Transverse colon (tissue), 4 donors: ENCODE measurements at regions not wholly inside any gene's neighbourhood (a gene's known extent, or its start where the extent isn't known, plus 50 kb on each side); places are given as distances from the start of the nearest gene placed in this dataset.

Source experiments
- DNase-seq: peaks from one replicate; pipeline ENCODE4 v3.0.0-alpha.2; 2019
- H3K27ac ChIP-seq, 4 donors: fragments of 200-600 bp; sonication (generic); 2 replicates each; pipeline ENCODE4 v1.5.1; 2016 to 2018; ENCODE audit warnings: inconsistent platforms in 4 of 4
- H3K27me3 ChIP-seq: fragments of 200-600 bp; sonication (generic); 2 replicates; pipeline ENCODE4 v1.5.1; 2017; ENCODE audit warnings: inconsistent platforms
- H3K36me3 ChIP-seq, 4 donors: fragments of 200-600 bp; sonication (generic); 2 replicates each; pipeline ENCODE4 v1.5.1; 2017 to 2019; ENCODE audit warnings: inconsistent platforms in 4 of 4
- H3K4me1 ChIP-seq, 4 donors: fragments of 200-600 bp; sonication (generic); 2 replicates each; pipeline ENCODE4 v1.5.1; 2017 to 2020; ENCODE audit warnings: inconsistent platforms in 4 of 4
- H3K4me3 ChIP-seq, 4 donors: fragments of 200-600 bp; sonication (generic); 1 replicate in 1 of 4; 2 replicates in 3 of 4; pipeline versions ENCODE4 v1.5.1 to v1.6.1; 2017 to 2019; ENCODE audit warnings: inconsistent platforms in 4 of 4
- H3K9me3 ChIP-seq, 2 donors: fragments of 200-600 bp; sonication (generic); 2 replicates each; pipeline ENCODE4 v1.5.1; 2017 to 2019; ENCODE audit warnings: inconsistent platforms in 2 of 2
- EP300 ChIP-seq: sonication (generic); formaldehyde crosslinking; IDR thresholded peaks from one replicate; pipeline ENCODE4 v1.6.1; 2017; ENCODE audit warnings: antibody characterized with exemption, low read depth
- POLR2A ChIP-seq: fragments of 450-650 bp; IDR thresholded peaks from one replicate; pipeline ENCODE4 v1.6.1; 2016; ENCODE audit warnings: antibody characterized with exemption, mild to moderate bottlenecking, moderate library complexity
- POLR2AphosphoS5 ChIP-seq, 3 donors: sonication (generic); formaldehyde crosslinking; IDR thresholded peaks; one replicate each; pipeline ENCODE4 v1.6.1; 2016; ENCODE audit warnings: antibody characterized with exemption in 3 of 3
- WGBS, 2 donors: methylation state at CpG; one replicate each; pipeline ENCODE4 v1.1.5; 2018; ENCODE audit warnings: low coverage in 1 of 2; 5-methylcytosine and 5-hydroxymethylcytosine counted together
- in situ Hi-C, 4 donors: fragments of 200-750 bp; cut with MboI; loops; one replicate each; pipeline versions ENCODE4 v1.15.0 to v1.15.1; 2017; ENCODE audit warnings: low sequenced_read_pairs in 3 of 4, low pct_ligation_motif_present in 1 of 4, low pct_unique_long_range_greater_than_20kb in 1 of 4
- intact Hi-C: fragments of 100-400 bp; cut with DNase I; formaldehyde crosslinking; loops from one replicate; pipeline ENCODE4 v1.15.1; 2023; ENCODE audit warnings: low total_unique reads
- TF ChIP-seq, protein P1 (sequence below), 5 experiments: fragments of 200-600 bp in 3 of 5; fragments of 450-650 bp in 2 of 5; sonication (generic) in 3 of 5; IDR thresholded peaks; 1 replicate in 2 of 5; 2 replicates in 3 of 5; pipeline ENCODE4 v1.5.1; 2016 to 2017; ENCODE audit warnings: antibody characterized with exemption in 5 of 5, inconsistent platforms in 3 of 5, mild to moderate bottlenecking in 2 of 5, moderate library complexity in 1 of 5

DNA sequence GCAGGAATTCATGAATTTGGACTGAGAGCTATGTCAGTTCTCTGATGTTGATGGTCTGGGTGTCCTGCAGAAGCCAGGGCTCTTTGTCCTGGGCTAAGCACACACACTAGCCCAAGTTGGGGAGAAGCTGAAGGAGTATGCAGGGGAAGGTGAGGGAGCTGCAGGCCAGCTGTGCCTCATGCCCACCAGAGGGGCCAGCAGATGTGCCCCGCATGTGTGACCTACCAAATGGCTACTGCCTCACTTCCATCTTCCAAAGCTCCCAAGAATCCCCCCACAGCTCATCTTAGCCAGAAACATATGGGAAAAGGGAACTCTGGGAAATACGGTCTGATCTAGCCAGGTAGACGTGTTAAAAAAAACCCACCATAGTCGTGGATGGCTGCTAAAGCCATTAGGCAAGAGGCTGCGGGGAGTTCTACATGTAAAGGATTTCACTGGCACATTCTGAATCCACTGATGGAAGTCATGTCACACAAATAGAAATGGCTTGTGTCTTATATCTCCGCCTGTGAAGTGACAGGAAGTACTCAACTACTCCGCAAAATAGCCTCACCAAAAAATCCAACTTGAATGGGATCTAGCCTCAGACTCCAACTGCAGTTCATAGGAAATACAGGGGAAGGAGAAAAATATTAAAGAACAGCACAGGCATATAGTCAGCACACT lies 96.3 kb upstream of the CLMP start:
- Histone ChIP-seq H3K9me3 (no peaks in the 10 kb centered on the region), H3K4me3 (no peak overlapping the region), H3K4me1 (no peaks in the 10 kb centered on the region), H3K27me3 (no peaks in the 10 kb centered on the region), H3K27ac (no peak overlapping the region), H3K36me3 (no peaks in the 10 kb centered on the region)
- TF ChIP-seq, protein P1, sequence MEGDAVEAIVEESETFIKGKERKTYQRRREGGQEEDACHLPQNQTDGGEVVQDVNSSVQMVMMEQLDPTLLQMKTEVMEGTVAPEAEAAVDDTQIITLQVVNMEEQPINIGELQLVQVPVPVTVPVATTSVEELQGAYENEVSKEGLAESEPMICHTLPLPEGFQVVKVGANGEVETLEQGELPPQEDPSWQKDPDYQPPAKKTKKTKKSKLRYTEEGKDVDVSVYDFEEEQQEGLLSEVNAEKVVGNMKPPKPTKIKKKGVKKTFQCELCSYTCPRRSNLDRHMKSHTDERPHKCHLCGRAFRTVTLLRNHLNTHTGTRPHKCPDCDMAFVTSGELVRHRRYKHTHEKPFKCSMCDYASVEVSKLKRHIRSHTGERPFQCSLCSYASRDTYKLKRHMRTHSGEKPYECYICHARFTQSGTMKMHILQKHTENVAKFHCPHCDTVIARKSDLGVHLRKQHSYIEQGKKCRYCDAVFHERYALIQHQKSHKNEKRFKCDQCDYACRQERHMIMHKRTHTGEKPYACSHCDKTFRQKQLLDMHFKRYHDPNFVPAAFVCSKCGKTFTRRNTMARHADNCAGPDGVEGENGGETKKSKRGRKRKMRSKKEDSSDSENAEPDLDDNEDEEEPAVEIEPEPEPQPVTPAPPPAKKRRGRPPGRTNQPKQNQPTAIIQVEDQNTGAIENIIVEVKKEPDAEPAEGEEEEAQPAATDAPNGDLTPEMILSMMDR (IDR thresholded peaks at IDR 0.05), result no peak
- no peak for TF ChIP-seq POLR2AphosphoS5 (IDR thresholded peaks at IDR 0.05)
- no peak for TF ChIP-seq EP300
- TF ChIP-seq POLR2A, result no peak
- in situ Hi-C loops (no loop called here), intact Hi-C loops (no loop called here)
- WGBS, 2 donors, result 88% methylated on average over 7 of the region's 7 CpGs; no CpG with 5 or more reads in 1 of the 2 donors
- DNase-seq, result no peak

DNA sequence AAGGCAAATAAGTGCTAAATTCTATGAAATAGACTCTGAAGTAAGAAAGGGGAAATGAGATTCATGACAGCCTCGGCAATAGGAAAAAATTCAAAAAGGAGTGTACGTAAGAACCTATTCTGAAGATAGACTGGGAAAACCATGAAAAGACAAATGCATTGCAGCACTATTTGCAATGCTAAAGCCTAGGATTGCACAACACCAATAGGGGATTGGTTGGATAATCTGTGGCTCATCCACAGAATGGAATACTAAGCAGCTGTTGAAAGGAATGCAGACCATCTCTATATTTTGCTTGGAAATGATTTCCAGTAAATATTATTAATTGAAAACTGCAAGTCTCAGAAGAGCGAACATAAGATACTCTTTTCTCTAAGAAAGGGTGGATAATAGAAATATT lies 91.7 kb upstream of the CLMP start:
- no peaks in the 10 kb centered on the region for H3K4me1 ChIP-seq
- intact Hi-C loops, result no loop called here
- no peaks in the 10 kb centered on the region for H3K36me3 ChIP-seq
- WGBS, 2 donors, result 61 to 81% methylated on average over 3 of the region's 3 CpGs
- H3K27ac ChIP-seq, result no peak overlapping the region
- no peak for TF ChIP-seq POLR2A
- no peak for TF ChIP-seq EP300
- TF ChIP-seq POLR2AphosphoS5 (IDR thresholded peaks at IDR 0.05), result no peak
- TF ChIP-seq, protein P1 (IDR thresholded peaks at IDR 0.05), result no peak
- no peak overlapping the region for H3K4me3 ChIP-seq
- H3K27me3 ChIP-seq, result no peaks in the 10 kb centered on the region
- in situ Hi-C loops, result no loop called here
- H3K9me3 ChIP-seq, result no peaks in the 10 kb centered on the region
- DNase-seq, result no peak

DNA sequence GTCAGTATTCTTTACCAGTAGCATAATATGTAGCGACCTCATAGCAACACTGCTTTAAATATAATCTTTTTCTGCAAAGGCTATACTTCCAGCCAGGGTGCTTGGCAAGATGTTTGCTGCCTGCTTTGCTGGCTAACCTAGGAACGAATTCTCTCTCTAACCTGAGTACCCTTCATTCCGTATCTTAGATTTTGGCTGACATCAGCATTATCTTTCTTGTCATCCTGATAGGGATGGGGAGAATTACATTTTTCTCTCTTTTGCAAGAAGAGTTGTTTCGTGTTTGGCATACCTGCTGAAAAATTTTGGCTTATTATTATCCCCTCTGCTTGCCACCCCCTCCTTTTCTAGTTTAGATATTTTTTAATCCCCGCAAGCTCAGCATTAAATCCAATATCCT lies 91.2 kb upstream of the CLMP start:
- WGBS, 2 donors, result 78 to 79% methylated on average over 4 to 5 of the region's 5 CpGs
- no peak overlapping the region for H3K27ac ChIP-seq
- H3K4me1 ChIP-seq, result no peaks in the 10 kb centered on the region
- no peak overlapping the region for H3K4me3 ChIP-seq
- TF ChIP-seq POLR2AphosphoS5 (IDR thresholded peaks at IDR 0.05) (no peak), EP300 (no peak), POLR2A (no peak)
- TF ChIP-seq, protein P1 (IDR thresholded peaks at IDR 0.05), result no peak
- intact Hi-C loops, result no loop called here
- in situ Hi-C loops, result no loop called here
- no peak for DNase-seq
- no peaks in the 10 kb centered on the region for H3K9me3 ChIP-seq
- H3K27me3 ChIP-seq, result no peaks in the 10 kb centered on the region
- H3K36me3 ChIP-seq, result no peaks in the 10 kb centered on the region

DNA sequence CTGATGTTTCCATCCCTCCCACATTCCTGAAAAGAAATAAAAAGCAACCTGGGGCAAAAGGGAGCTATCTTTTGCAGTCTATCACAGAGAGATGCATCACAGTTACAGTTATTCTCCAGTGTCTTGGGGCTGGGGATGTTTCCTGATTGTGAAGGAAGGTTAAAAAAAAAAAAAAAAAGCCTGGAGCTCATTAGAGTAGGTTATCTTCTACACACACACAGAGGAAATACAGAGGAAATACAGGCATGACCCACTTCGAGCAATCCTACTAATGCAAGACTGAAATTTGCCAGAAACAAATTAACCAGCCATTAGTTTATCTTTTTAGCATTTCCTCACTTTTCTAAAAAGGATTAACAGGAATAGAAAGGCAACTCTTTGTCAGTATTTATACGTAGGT lies 89.4 kb upstream of the CLMP start:
- H3K36me3 ChIP-seq, result no peaks in the 10 kb centered on the region
- TF ChIP-seq, protein P1 (IDR thresholded peaks at IDR 0.05), result no peak
- TF ChIP-seq EP300, result no peak
- TF ChIP-seq POLR2AphosphoS5 (IDR thresholded peaks at IDR 0.05), result no peak
- no peak for TF ChIP-seq POLR2A
- in situ Hi-C loops (no loop called here), intact Hi-C loops (no loop called here)
- H3K27ac ChIP-seq, result no peak overlapping the region
- H3K4me1 ChIP-seq, result no peaks in the 10 kb centered on the region
- no peak for DNase-seq
- no peaks in the 10 kb centered on the region for H3K9me3 ChIP-seq
- no peak overlapping the region for H3K4me3 ChIP-seq
- no peaks in the 10 kb centered on the region for H3K27me3 ChIP-seq
- WGBS, 2 donors, result 64 to 83% methylated on average over 2 of the region's 2 CpGs
